ENCODE measurements at regions not wholly inside any gene's neighbourhood (a gene's known extent, or its start where the extent isn't known, plus 50 kb on each side); places are given as distances from the start of the nearest gene placed in this dataset.
"Not testable (repeated sequence)": the region's sequence is repeated elsewhere in the genome, so short reads cannot be mapped to it uniquely, and the experiment has no call there.

DNA sequence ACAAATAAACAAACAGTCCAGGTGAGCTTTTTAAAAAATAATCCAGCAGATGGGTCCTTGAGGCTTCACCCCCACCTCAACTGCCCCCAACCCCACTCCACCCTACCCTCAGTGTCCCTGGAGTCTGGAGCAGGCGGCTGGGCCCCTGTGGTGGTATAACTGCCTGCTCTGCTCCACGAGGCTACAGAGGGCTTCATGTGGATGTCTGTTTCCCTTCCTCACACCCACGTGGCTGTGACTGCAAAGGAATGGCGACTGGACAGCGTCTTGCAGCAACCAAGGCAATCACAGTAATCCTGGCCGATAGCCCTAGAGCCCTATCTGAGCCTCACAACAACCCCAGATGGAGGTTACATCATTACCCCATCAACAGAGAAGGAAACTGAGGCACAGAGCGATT lies 76.5 kb downstream of the SLC2A10 start:
- H3K27ac Mint-ChIP-seq: no peak overlapping the region
- H3K36me3 Mint-ChIP-seq (ENCODE audit: low read depth): peaks cover 10% of the 10 kb centered on the region; the same call in 1 of the 2 replicates
- no peak overlapping the region for H3K4me3 Mint-ChIP-seq
- H3K4me1 Mint-ChIP-seq (ENCODE audit: low read depth): peaks cover 12% of the 10 kb centered on the region
- no peak for DNase-seq
- peaks cover 2% of the 10 kb centered on the region; the same call in 1 of the 2 replicates for H3K27me3 Mint-ChIP-seq (ENCODE audit: insufficient read depth)
- TF ChIP-seq, protein P1, sequence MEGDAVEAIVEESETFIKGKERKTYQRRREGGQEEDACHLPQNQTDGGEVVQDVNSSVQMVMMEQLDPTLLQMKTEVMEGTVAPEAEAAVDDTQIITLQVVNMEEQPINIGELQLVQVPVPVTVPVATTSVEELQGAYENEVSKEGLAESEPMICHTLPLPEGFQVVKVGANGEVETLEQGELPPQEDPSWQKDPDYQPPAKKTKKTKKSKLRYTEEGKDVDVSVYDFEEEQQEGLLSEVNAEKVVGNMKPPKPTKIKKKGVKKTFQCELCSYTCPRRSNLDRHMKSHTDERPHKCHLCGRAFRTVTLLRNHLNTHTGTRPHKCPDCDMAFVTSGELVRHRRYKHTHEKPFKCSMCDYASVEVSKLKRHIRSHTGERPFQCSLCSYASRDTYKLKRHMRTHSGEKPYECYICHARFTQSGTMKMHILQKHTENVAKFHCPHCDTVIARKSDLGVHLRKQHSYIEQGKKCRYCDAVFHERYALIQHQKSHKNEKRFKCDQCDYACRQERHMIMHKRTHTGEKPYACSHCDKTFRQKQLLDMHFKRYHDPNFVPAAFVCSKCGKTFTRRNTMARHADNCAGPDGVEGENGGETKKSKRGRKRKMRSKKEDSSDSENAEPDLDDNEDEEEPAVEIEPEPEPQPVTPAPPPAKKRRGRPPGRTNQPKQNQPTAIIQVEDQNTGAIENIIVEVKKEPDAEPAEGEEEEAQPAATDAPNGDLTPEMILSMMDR (IDR thresholded peaks at IDR 0.05): no peak
- H3K9me3 Mint-ChIP-seq: no peaks in the 10 kb centered on the region

DNA sequence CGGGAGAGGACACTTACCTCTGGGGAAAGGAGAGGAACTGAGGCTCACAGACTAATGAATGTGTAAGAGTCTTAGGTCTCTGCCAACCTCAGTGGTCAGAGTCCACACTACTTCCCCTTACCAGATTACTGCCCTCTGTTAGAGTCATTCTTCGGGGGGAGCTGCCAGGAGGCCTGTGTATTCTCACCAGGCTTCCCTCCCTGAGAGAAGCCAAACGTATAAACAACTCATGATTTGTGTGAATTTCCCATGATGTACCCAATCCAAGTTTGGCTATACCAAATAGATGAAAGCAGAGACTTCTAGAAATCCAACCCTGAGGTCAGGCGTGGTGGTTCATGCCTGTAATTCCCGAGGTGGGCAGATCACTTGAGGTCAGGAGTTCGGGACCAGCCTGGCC lies 77.1 kb downstream of the SLC2A10 start:
- TF ChIP-seq, protein P1 (IDR thresholded peaks at IDR 0.05): no peak
- no peak overlapping the region for H3K4me3 Mint-ChIP-seq
- DNase-seq: no peak
- H3K27ac Mint-ChIP-seq: no peak overlapping the region
- H3K4me1 Mint-ChIP-seq (ENCODE audit: low read depth): peaks cover 12% of the 10 kb centered on the region
- no peaks in the 10 kb centered on the region for H3K9me3 Mint-ChIP-seq
- peaks cover 2% of the 10 kb centered on the region; the same call in 1 of the 2 replicates for H3K27me3 Mint-ChIP-seq (ENCODE audit: insufficient read depth)
- peaks cover 10% of the 10 kb centered on the region; the same call in 1 of the 2 replicates for H3K36me3 Mint-ChIP-seq (ENCODE audit: low read depth)

DNA sequence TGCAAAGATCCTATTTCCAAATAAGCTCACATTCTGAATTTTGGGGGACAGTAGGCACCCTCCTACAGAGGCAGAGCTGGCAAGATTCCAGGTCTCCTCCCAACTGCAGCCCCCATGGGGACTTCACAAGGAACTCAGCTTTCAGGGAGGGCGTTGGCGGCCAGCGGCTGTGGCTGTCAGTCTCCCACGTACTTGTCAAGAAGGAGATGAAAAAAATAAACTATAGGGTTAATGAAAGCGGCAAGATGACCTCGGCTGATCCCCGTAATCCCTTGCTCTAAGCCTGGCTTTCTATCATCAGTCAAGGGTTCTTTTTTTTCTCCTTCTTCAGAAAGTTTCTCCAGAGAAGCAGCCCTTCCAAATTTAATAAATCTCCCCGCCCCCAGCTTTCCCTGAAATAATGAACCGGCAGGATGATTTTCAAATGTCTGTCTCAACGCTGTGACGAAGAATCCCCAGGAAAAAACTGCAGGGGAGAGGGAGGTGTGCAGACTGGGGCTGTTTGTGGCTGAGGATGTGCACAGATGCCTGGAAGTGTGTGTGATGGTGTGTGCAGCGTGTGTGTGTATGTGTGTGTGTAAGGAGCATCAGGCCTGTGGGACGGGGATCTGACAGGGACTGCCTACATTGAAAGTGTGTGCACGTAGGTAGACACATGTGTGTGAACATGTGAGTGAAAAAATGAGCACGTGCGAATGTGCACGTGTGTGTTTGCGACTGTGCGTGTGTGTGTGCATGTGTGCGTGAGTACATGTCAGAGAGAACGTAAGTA lies 78.7 kb downstream of the SLC2A10 start:
- H3K27ac Mint-ChIP-seq: no peak overlapping the region
- no peaks in the 10 kb centered on the region for H3K9me3 Mint-ChIP-seq
- peaks cover 12% of the 10 kb centered on the region for H3K4me1 Mint-ChIP-seq (ENCODE audit: low read depth)
- H3K36me3 Mint-ChIP-seq (ENCODE audit: low read depth): peaks cover 10% of the 10 kb centered on the region; the same call in 1 of the 2 replicates
- no peak overlapping the region for H3K4me3 Mint-ChIP-seq
- TF ChIP-seq, protein P1 (IDR thresholded peaks at IDR 0.05): no peak
- H3K27me3 Mint-ChIP-seq (ENCODE audit: insufficient read depth): peaks cover 10% of the 10 kb centered on the region
- DNase-seq: no peak

DNA sequence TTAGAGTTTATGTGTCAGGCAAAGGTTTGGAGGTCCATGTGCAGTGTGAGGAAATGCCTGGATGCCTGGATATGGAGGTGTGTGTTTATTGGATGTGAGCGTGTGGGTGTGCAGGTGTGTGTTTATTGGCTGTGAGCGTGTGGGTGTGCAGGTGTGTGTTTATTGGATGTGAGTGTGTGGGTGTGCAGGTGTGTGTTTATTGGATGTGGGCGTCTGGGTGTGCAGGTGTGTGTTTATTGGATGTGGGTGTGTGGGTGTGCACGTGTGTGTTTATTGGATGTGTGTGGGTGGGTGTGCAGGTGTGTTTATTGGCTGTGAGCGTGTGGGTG lies 79.3 kb downstream of the SLC2A10 start:
- not testable (repeated sequence) for H3K4me3 Mint-ChIP-seq; H3K9me3 Mint-ChIP-seq; H3K36me3 Mint-ChIP-seq (ENCODE audit: low read depth); H3K27ac Mint-ChIP-seq; DNase-seq
- H3K4me1 Mint-ChIP-seq (ENCODE audit: low read depth): peaks cover 12% of the 10 kb centered on the region
- H3K27me3 Mint-ChIP-seq (ENCODE audit: insufficient read depth): peaks cover 16% of the 10 kb centered on the region

DNA sequence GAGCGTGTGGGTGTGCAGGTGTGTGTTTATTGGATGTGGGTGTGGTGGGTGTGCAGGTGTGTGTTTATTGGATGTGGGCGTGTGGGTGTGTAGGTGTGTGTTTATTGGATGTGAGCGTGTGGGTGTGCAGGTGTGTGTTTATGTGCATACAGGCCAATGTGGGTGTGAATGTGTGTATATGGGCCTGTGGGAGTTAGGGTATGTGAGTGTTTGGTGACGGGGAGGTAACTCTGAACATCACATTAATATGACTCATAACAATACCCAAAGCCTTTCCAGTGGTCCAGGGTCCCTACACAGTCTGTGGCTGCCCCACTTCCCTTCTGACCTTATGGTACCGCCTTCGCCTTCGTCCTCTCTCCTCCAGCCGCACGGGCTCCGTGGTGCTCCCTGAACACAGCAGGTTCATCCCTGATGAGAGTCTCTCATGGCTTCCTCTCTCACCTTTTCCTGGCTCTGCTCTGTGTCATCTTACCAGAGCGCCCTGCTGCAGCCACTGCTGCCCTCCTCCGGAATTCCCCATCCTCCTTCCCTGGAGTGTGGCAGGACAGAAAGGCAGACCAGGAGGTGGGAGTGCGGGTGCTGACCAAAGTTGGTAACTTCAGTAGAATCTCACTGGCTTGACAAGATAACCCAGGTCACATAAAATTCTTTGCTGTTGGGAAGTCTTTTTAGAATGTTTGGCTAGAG lies 80.0 kb downstream of the SLC2A10 start:
- H3K4me3 Mint-ChIP-seq: no peak overlapping the region
- H3K4me1 Mint-ChIP-seq (ENCODE audit: low read depth): peaks cover 11% of the 10 kb centered on the region

More for the DNA sequence above, 80.0 kb downstream of the SLC2A10 start:
- Mint-ChIP-seq H3K27ac (no peak overlapping the region), H3K27me3 (ENCODE audit: insufficient read depth) (peaks cover 23% of the 10 kb centered on the region), H3K36me3 (ENCODE audit: low read depth) (peaks cover 10% of the 10 kb centered on the region; the same call in 1 of the 2 replicates), H3K9me3 (no peaks in the 10 kb centered on the region)
- TF ChIP-seq, protein P1 (IDR thresholded peaks at IDR 0.05): no peak
- no peak for DNase-seq

Data from HFFc6 (cell line).